DND-41 (cell line): ENCODE measurements at regions not wholly inside any gene's neighbourhood (a gene's known extent, or its start where the extent isn't known, plus 50 kb on each side); places are given as distances from the start of the nearest gene placed in this dataset.

ENCODE experiments used
- ATAC-seq: fragments of 200-7000 bp; cut with Tn5 transposase; 3 replicates; pipeline ENCODE4 v1.9.1; 2021; ENCODE audit warnings: low read depth; ENCODE audit not compliant: insufficient read depth
- DNase-seq: peaks from one replicate; pipeline ENCODE4 v3.0.0-alpha.2; 2020
- H2AFZ ChIP-seq: 2 replicates; pipeline ENCODE4 v1.6.0; 2012; ENCODE audit warnings: low read depth, low read length
- H3K27ac ChIP-seq: 2 replicates; pipeline ENCODE4 v1.5.1; 2012; ENCODE audit warnings: low read length, inconsistent platforms
- H3K27me3 ChIP-seq: fragments of 200-600 bp; sonication (generic); 2 replicates; pipeline ENCODE4 v1.6.0; 2012; ENCODE audit warnings: low read length, mild to moderate bottlenecking, inconsistent platforms; ENCODE audit not compliant: insufficient read depth, poor library complexity
- H3K36me3 ChIP-seq: 2 replicates; pipeline ENCODE4 v1.5.1; 2012; ENCODE audit warnings: low read length, inconsistent platforms; ENCODE audit not compliant: insufficient read depth
- H3K4me1 ChIP-seq: 2 replicates; pipeline ENCODE4 v1.5.1; 2012; ENCODE audit warnings: mild to moderate bottlenecking, low read length; ENCODE audit not compliant: insufficient read depth
- H3K4me2 ChIP-seq: 2 replicates; pipeline ENCODE4 v1.6.0; 2012; ENCODE audit warnings: mild to moderate bottlenecking, moderate library complexity, low read length, inconsistent platforms; ENCODE audit not compliant: insufficient read depth
- H3K4me3 ChIP-seq, 2 experiments: fragments of 200-600 bp in 1 of 2; shearing (Covaris generic) in 1 of 2; 2 replicates each; pipeline ENCODE4 v1.5.1; 2012 to 2016; ENCODE audit warnings: inconsistent platforms in 2 of 2, low read length in 2 of 2, mild to moderate bottlenecking in 2 of 2, low read depth in 1 of 2, moderate library complexity in 1 of 2
- H3K79me2 ChIP-seq: 2 replicates; pipeline ENCODE4 v1.6.0; 2012; ENCODE audit warnings: low read length, inconsistent platforms; ENCODE audit not compliant: insufficient read depth
- H3K9ac ChIP-seq: 2 replicates; pipeline ENCODE4 v1.6.0; 2012; ENCODE audit warnings: low read depth, mild to moderate bottlenecking, inconsistent platforms, low read length, moderate library complexity
- H3K9me3 ChIP-seq: 2 replicates; pipeline ENCODE4 v1.5.1; 2012; ENCODE audit warnings: low read length, moderate library complexity, mild to moderate bottlenecking, inconsistent platforms; ENCODE audit not compliant: insufficient read depth, severe bottlenecking
- H4K20me1 ChIP-seq: 2 replicates; pipeline ENCODE4 v1.6.0; 2012; ENCODE audit warnings: low read length; ENCODE audit not compliant: insufficient read depth
- CTCF ChIP-seq: IDR thresholded peaks from 2 replicates; pipeline ENCODE4 v1.5.1; 2012; ENCODE audit warnings: borderline replicate concordance, low read length, moderate library complexity, mild to moderate bottlenecking; ENCODE audit not compliant: poor library complexity, severe bottlenecking; ENCODE audit errors: extremely low read depth
- EZH2 ChIP-seq: IDR thresholded peaks from 3 replicates; pipeline ENCODE4 v1.6.1; 2012; ENCODE audit warnings: borderline replicate concordance, low read depth, mild to moderate bottlenecking, moderate library complexity, low read length, inconsistent platforms; ENCODE audit not compliant: severe bottlenecking

GRCh38 chr7:46006212-46006611, 85.1 kb upstream of the IGFBP3 start:
- H4K20me1 ChIP-seq, result no peaks in the 10 kb centered on the region
- H3K9ac ChIP-seq, result no peak overlapping the region
- H3K27me3 ChIP-seq, result no peaks in the 10 kb centered on the region
- H2AFZ ChIP-seq, result no peak overlapping the region
- no peaks in the 10 kb centered on the region for H3K4me1 ChIP-seq
- H3K4me3 ChIP-seq, result no peak overlapping the region
- DNase-seq (no peak), ATAC-seq (no peak)
- H3K79me2 ChIP-seq, result no peaks in the 10 kb centered on the region
- no peak overlapping the region for H3K27ac ChIP-seq
- no peaks in the 10 kb centered on the region for H3K9me3 ChIP-seq
- no peaks in the 10 kb centered on the region for H3K36me3 ChIP-seq
- no peak overlapping the region for H3K4me2 ChIP-seq
- no peak for TF ChIP-seq EZH2
- TF ChIP-seq CTCF, result no peak

GRCh38 chr7:46004965-46005364, 83.9 kb upstream of the IGFBP3 start:
- Histone ChIP-seq H3K36me3 (no peaks in the 10 kb centered on the region), H3K27me3 (no peaks in the 10 kb centered on the region), H3K4me3 (no peak overlapping the region), H2AFZ (no peak overlapping the region), H4K20me1 (no peaks in the 10 kb centered on the region), H3K4me2 (no peak overlapping the region), H3K79me2 (no peaks in the 10 kb centered on the region), H3K27ac (no peak overlapping the region), H3K9me3 (no peaks in the 10 kb centered on the region), H3K4me1 (no peaks in the 10 kb centered on the region), H3K9ac (no peak overlapping the region)
- ATAC-seq (no peak), DNase-seq (no peak)
- TF ChIP-seq CTCF (no peak), EZH2 (no peak)

- Histone ChIP-seq H2AFZ (no peak overlapping the region), H3K4me1 (no peaks in the 10 kb centered on the region), H3K79me2 (no peaks in the 10 kb centered on the region), H3K27ac (no peak overlapping the region), H3K9me3 (no peaks in the 10 kb centered on the region), H4K20me1 (no peaks in the 10 kb centered on the region), H3K4me2 (no peak overlapping the region), H3K9ac (no peak overlapping the region), H3K27me3 (no peaks in the 10 kb centered on the region), H3K4me3 (no peak overlapping the region), H3K36me3 (no peaks in the 10 kb centered on the region)
- TF ChIP-seq CTCF, result no peak
- no peak for TF ChIP-seq EZH2
- ATAC-seq (no peak), DNase-seq (no peak)
These were observed 83.1 kb upstream of the IGFBP3 start for GRCh38 chr7:46003896-46004875.
